ENCODE measurements at regions not wholly inside any gene's neighbourhood (a gene's known extent, or its start where the extent isn't known, plus 50 kb on each side); places are given as distances from the start of the nearest gene placed in this dataset.

- TF ChIP-seq PRDM10 (tag by site-specific recombination; IDR thresholded peaks at IDR 0.05) (no peak), HOXD13 (CRISPR knock-in tag; IDR thresholded peaks at IDR 0.05; ENCODE audit: borderline replicate concordance) (no peak), CTCF (tag by site-specific recombination; IDR thresholded peaks at IDR 0.05) (no peak), ZNF274 (IDR thresholded peaks at IDR 0.05; ENCODE audit: low read length) (no peak), ZNF274 (tag by site-specific recombination; IDR thresholded peaks at IDR 0.05; ENCODE audit: borderline replicate concordance) (no peak), ZNF701 (tag by site-specific recombination; IDR thresholded peaks at IDR 0.05) (no peak), YY1 (tag by site-specific recombination; IDR thresholded peaks at IDR 0.05) (no peak), ZBTB48 (tag by site-specific recombination; IDR thresholded peaks at IDR 0.05) (no peak), PATZ1 (tag by site-specific recombination; IDR thresholded peaks at IDR 0.05) (no peak), ZNF221 (tag by site-specific recombination; IDR thresholded peaks at IDR 0.05; ENCODE audit: borderline replicate concordance) (no peak), BCL11B (tag by site-specific recombination; IDR thresholded peaks at IDR 0.05; ENCODE audit: low read depth) (no peak)
These were observed 196.7 kb upstream of the CDH4 start for GRCh38 chr20:61055180-61056010.

All from HEK293 (cell line).